DND-41 (cell line): ENCODE measurements at regions not wholly inside any gene's neighbourhood (a gene's known extent, or its start where the extent isn't known, plus 50 kb on each side); places are given as distances from the start of the nearest gene placed in this dataset.

Experiments
- ATAC-seq: fragments of 200-7000 bp; cut with Tn5 transposase; 3 replicates; pipeline ENCODE4 v1.9.1; 2021; ENCODE audit warnings: low read depth; ENCODE audit not compliant: insufficient read depth
- DNase-seq: peaks from one replicate; pipeline ENCODE4 v3.0.0-alpha.2; 2020
- H2AFZ ChIP-seq: 2 replicates; pipeline ENCODE4 v1.6.0; 2012; ENCODE audit warnings: low read depth, low read length
- H3K27ac ChIP-seq: 2 replicates; pipeline ENCODE4 v1.5.1; 2012; ENCODE audit warnings: low read length, inconsistent platforms
- H3K27me3 ChIP-seq: fragments of 200-600 bp; sonication (generic); 2 replicates; pipeline ENCODE4 v1.6.0; 2012; ENCODE audit warnings: low read length, mild to moderate bottlenecking, inconsistent platforms; ENCODE audit not compliant: insufficient read depth, poor library complexity
- H3K36me3 ChIP-seq: 2 replicates; pipeline ENCODE4 v1.5.1; 2012; ENCODE audit warnings: low read length, inconsistent platforms; ENCODE audit not compliant: insufficient read depth
- H3K4me1 ChIP-seq: 2 replicates; pipeline ENCODE4 v1.5.1; 2012; ENCODE audit warnings: mild to moderate bottlenecking, low read length; ENCODE audit not compliant: insufficient read depth
- H3K4me2 ChIP-seq: 2 replicates; pipeline ENCODE4 v1.6.0; 2012; ENCODE audit warnings: mild to moderate bottlenecking, moderate library complexity, low read length, inconsistent platforms; ENCODE audit not compliant: insufficient read depth
- H3K4me3 ChIP-seq, 2 experiments: fragments of 200-600 bp in 1 of 2; shearing (Covaris generic) in 1 of 2; 2 replicates each; pipeline ENCODE4 v1.5.1; 2012 to 2016; ENCODE audit warnings: inconsistent platforms in 2 of 2, low read length in 2 of 2, mild to moderate bottlenecking in 2 of 2, low read depth in 1 of 2, moderate library complexity in 1 of 2
- H3K79me2 ChIP-seq: 2 replicates; pipeline ENCODE4 v1.6.0; 2012; ENCODE audit warnings: low read length, inconsistent platforms; ENCODE audit not compliant: insufficient read depth
- H3K9ac ChIP-seq: 2 replicates; pipeline ENCODE4 v1.6.0; 2012; ENCODE audit warnings: low read depth, mild to moderate bottlenecking, inconsistent platforms, low read length, moderate library complexity
- H3K9me3 ChIP-seq: 2 replicates; pipeline ENCODE4 v1.5.1; 2012; ENCODE audit warnings: low read length, moderate library complexity, mild to moderate bottlenecking, inconsistent platforms; ENCODE audit not compliant: insufficient read depth, severe bottlenecking
- H4K20me1 ChIP-seq: 2 replicates; pipeline ENCODE4 v1.6.0; 2012; ENCODE audit warnings: low read length; ENCODE audit not compliant: insufficient read depth
- CTCF ChIP-seq: IDR thresholded peaks from 2 replicates; pipeline ENCODE4 v1.5.1; 2012; ENCODE audit warnings: borderline replicate concordance, low read length, moderate library complexity, mild to moderate bottlenecking; ENCODE audit not compliant: poor library complexity, severe bottlenecking; ENCODE audit errors: extremely low read depth
- EZH2 ChIP-seq: IDR thresholded peaks from 3 replicates; pipeline ENCODE4 v1.6.1; 2012; ENCODE audit warnings: borderline replicate concordance, low read depth, mild to moderate bottlenecking, moderate library complexity, low read length, inconsistent platforms; ENCODE audit not compliant: severe bottlenecking

GRCh38 chr2:56025469-56026193 lies 102.0 kb upstream of the EFEMP1 start:
- Histone ChIP-seq H3K9me3 (no peaks in the 10 kb centered on the region), H3K9ac (no peak overlapping the region), H3K36me3 (no peaks in the 10 kb centered on the region), H3K27ac (no peak overlapping the region), H4K20me1 (no peaks in the 10 kb centered on the region), H3K27me3 (peaks cover 11% of the 10 kb centered on the region), H3K4me2 (no peak overlapping the region), H3K4me1 (no peaks in the 10 kb centered on the region), H2AFZ (no peak overlapping the region), H3K79me2 (no peaks in the 10 kb centered on the region), H3K4me3 (no peak overlapping the region)
- ATAC-seq: no peak
- TF ChIP-seq EZH2 (no peak), CTCF (no peak)
- DNase-seq: no peak

- no peak for DNase-seq
- Histone ChIP-seq H3K9ac (no peak overlapping the region), H3K79me2 (no peaks in the 10 kb centered on the region), H4K20me1 (no peaks in the 10 kb centered on the region), H3K27ac (no peak overlapping the region), H3K4me1 (no peaks in the 10 kb centered on the region), H3K4me3 (no peak overlapping the region), H3K27me3 (peaks cover 11% of the 10 kb centered on the region), H2AFZ (no peak overlapping the region), H3K9me3 (no peaks in the 10 kb centered on the region), H3K36me3 (no peaks in the 10 kb centered on the region), H3K4me2 (no peak overlapping the region)
- no peak for ATAC-seq
- TF ChIP-seq CTCF: no peak
- TF ChIP-seq EZH2: no peak
Observed at GRCh38 chr2:56026828-56027227, 103.2 kb upstream of the EFEMP1 start.

GRCh38 chr2:56030062-56030461 lies 106.5 kb upstream of the EFEMP1 start:
- Histone ChIP-seq H2AFZ (no peak overlapping the region), H3K79me2 (no peaks in the 10 kb centered on the region), H3K4me1 (no peaks in the 10 kb centered on the region), H3K27ac (no peak overlapping the region), H3K9ac (no peak overlapping the region), H3K4me3 (no peak overlapping the region), H3K36me3 (no peaks in the 10 kb centered on the region), H4K20me1 (no peaks in the 10 kb centered on the region), H3K4me2 (no peak overlapping the region), H3K9me3 (no peaks in the 10 kb centered on the region), H3K27me3 (peaks cover 8% of the 10 kb centered on the region)
- DNase-seq (no peak), ATAC-seq (no peak)
- no peak for TF ChIP-seq CTCF
- no peak for TF ChIP-seq EZH2
